GM21737 (cell line): ENCODE measurements at regions not wholly inside any gene's neighbourhood (a gene's known extent, or its start where the extent isn't known, plus 50 kb on each side); places are given as distances from the start of the nearest gene placed in this dataset.
"Not testable (repeated sequence)": the region's sequence is repeated elsewhere in the genome, so short reads cannot be mapped to it uniquely, and the experiment has no call there.

Source experiments
- ATAC-seq: cut with Tn5 transposase; IDR thresholded peaks from one replicate; pipeline ENCODE4 v1.9.1; 2021; ENCODE audit warnings: mild to moderate bottlenecking, moderate library complexity; ENCODE audit not compliant: unreplicated experiment

GRCh38 chr7:115363916-115364315 is 442.0 kb downstream of the MDFIC start:
- ATAC-seq, result no peak

- no peak for ATAC-seq
These were observed 438.1 kb downstream of the MDFIC start for GRCh38 chr7:115359955-115360354.

- no peak for ATAC-seq
These were observed 437.2 kb downstream of the MDFIC start for GRCh38 chr7:115359119-115359518.

- ATAC-seq, result no peak
These were observed 435.8 kb downstream of the MDFIC start for GRCh38 chr7:115357703-115357999.

- no peak for ATAC-seq
These were observed 435.3 kb downstream of the MDFIC start for GRCh38 chr7:115356999-115357702.

- no peak for ATAC-seq
These were observed 434.3 kb downstream of the MDFIC start for GRCh38 chr7:115356139-115356746.

- ATAC-seq, result no peak
These were observed 433.0 kb downstream of the MDFIC start for GRCh38 chr7:115354925-115355324.

GRCh38 chr7:115352375-115352774 is 430.5 kb downstream of the MDFIC start:
- ATAC-seq, result no peak

- no peak for ATAC-seq
These were observed 428.9 kb downstream of the MDFIC start for GRCh38 chr7:115350764-115351163.

GRCh38 chr7:115349635-115350034 is 427.7 kb downstream of the MDFIC start:
- ATAC-seq, result no peak

GRCh38 chr7:115346685-115347084 is 424.8 kb downstream of the MDFIC start:
- ATAC-seq, result no peak

- ATAC-seq, result no peak
These were observed 418.9 kb downstream of the MDFIC start for GRCh38 chr7:115340828-115341227.

GRCh38 chr7:115338016-115338415 is 416.1 kb downstream of the MDFIC start:
- ATAC-seq, result no peak

- ATAC-seq, result no peak
These were observed 410.8 kb downstream of the MDFIC start for GRCh38 chr7:115332691-115333090.

- ATAC-seq, result no peak
These were observed 407.1 kb downstream of the MDFIC start for GRCh38 chr7:115329006-115329405.

- ATAC-seq, result no peak
These were observed 406.1 kb downstream of the MDFIC start for GRCh38 chr7:115328018-115328417.

GRCh38 chr7:115327326-115327725 is 405.4 kb downstream of the MDFIC start:
- ATAC-seq, result no peak

- no peak for ATAC-seq
These were observed 397.6 kb downstream of the MDFIC start for GRCh38 chr7:115319541-115319940.

- ATAC-seq, result not testable (repeated sequence)
These were observed 388.4 kb downstream of the MDFIC start for GRCh38 chr7:115310316-115310715.

- ATAC-seq, result no peak
These were observed 384.7 kb downstream of the MDFIC start for GRCh38 chr7:115306586-115306985.

- no peak for ATAC-seq
These were observed 378.5 kb downstream of the MDFIC start for GRCh38 chr7:115300231-115300870.

GRCh38 chr7:115299397-115300037 is 377.6 kb downstream of the MDFIC start:
- no peak for ATAC-seq
